Peyer's patch (tissue), 4 donors: ENCODE measurements at regions not wholly inside any gene's neighbourhood (a gene's known extent, or its start where the extent isn't known, plus 50 kb on each side); places are given as distances from the start of the nearest gene placed in this dataset.

Source experiments
- CTCF ChIP-seq, 6 experiments: fragments of 450-650 bp in 4 of 6; fragments of 200-600 bp in 2 of 6; sonication (generic) in 1 of 6; IDR thresholded peaks; one replicate each; pipeline ENCODE4 v1.5.1; 2017 to 2019; ENCODE audit warnings: antibody characterized with exemption in 6 of 6, mild to moderate bottlenecking in 3 of 6, moderate library complexity in 1 of 6
- POLR2A ChIP-seq, 2 donors: fragments of 450-650 bp; IDR thresholded peaks; one replicate each; pipeline ENCODE4 v1.5.1; 2017; ENCODE audit warnings: antibody characterized with exemption in 2 of 2, mild to moderate bottlenecking in 2 of 2, moderate library complexity in 2 of 2

- TF ChIP-seq CTCF (IDR thresholded peaks at IDR 0.05): no peak
- TF ChIP-seq POLR2A (IDR thresholded peaks at IDR 0.05): no peak
Observed at GRCh38 chr5:125126050-125126449, 379.6 kb upstream of the ZNF608 start.
